ENCODE measurements at regions not wholly inside any gene's neighbourhood (a gene's known extent, or its start where the extent isn't known, plus 50 kb on each side); places are given as distances from the start of the nearest gene placed in this dataset.

- no peak for FAIRE-seq
- TF ChIP-seq CTCF (IDR thresholded peaks at IDR 0.05; ENCODE audit: insufficient read depth, low read length, severe bottlenecking): no peak
These were observed 1562.4 kb upstream of the RAG2 start for GRCh38 chr11:38160433-38160832.

GRCh38 chr11:38159038-38159437, 1561.0 kb upstream of the RAG2 start:
- H3K27me3 ChIP-seq (ENCODE audit: control insufficient read depth, insufficient read depth, low read length): no peaks in the 10 kb centered on the region
- no peaks in the 10 kb centered on the region for H3K36me3 ChIP-seq (ENCODE audit: control insufficient read depth, insufficient read depth, low read length)
- FAIRE-seq: no peak
- no peak for TF ChIP-seq CTCF (IDR thresholded peaks at IDR 0.05; ENCODE audit: insufficient read depth, low read length, severe bottlenecking)
- no peak for DNase-seq (ENCODE audit: low read depth)
- H3K4me3 ChIP-seq (ENCODE audit: low read depth, low read length): no peak overlapping the region

More at GRCh38 chr11:38160433-38160832, 1562.4 kb upstream of the RAG2 start:
- Histone ChIP-seq H3K4me3 (ENCODE audit: low read depth, low read length) (no peak overlapping the region), H3K27me3 (ENCODE audit: control insufficient read depth, insufficient read depth, low read length) (no peaks in the 10 kb centered on the region), H3K36me3 (ENCODE audit: control insufficient read depth, insufficient read depth, low read length) (no peaks in the 10 kb centered on the region)
- DNase-seq (ENCODE audit: low read depth): peak; percentile 49

GRCh38 chr11:38156495-38157146, 1558.6 kb upstream of the RAG2 start:
- no peak for FAIRE-seq
- Histone ChIP-seq H3K27me3 (ENCODE audit: control insufficient read depth, insufficient read depth, low read length) (no peaks in the 10 kb centered on the region), H3K4me3 (ENCODE audit: low read depth, low read length) (no peak overlapping the region), H3K36me3 (ENCODE audit: control insufficient read depth, insufficient read depth, low read length) (no peaks in the 10 kb centered on the region)
- DNase-seq (ENCODE audit: low read depth): no peak
- TF ChIP-seq CTCF (IDR thresholded peaks at IDR 0.05; ENCODE audit: insufficient read depth, low read length, severe bottlenecking): no peak

GRCh38 chr11:38155856-38156255, 1557.8 kb upstream of the RAG2 start:
- DNase-seq (ENCODE audit: low read depth) (no peak), FAIRE-seq (no peak)
- H3K4me3 ChIP-seq (ENCODE audit: low read depth, low read length): no peak overlapping the region
- TF ChIP-seq CTCF (IDR thresholded peaks at IDR 0.05; ENCODE audit: insufficient read depth, low read length, severe bottlenecking): no peak
- no peaks in the 10 kb centered on the region for H3K27me3 ChIP-seq (ENCODE audit: control insufficient read depth, insufficient read depth, low read length)
- no peaks in the 10 kb centered on the region for H3K36me3 ChIP-seq (ENCODE audit: control insufficient read depth, insufficient read depth, low read length)

- Histone ChIP-seq H3K36me3 (ENCODE audit: control insufficient read depth, insufficient read depth, low read length) (no peaks in the 10 kb centered on the region), H3K4me3 (ENCODE audit: low read depth, low read length) (no peak overlapping the region), H3K27me3 (ENCODE audit: control insufficient read depth, insufficient read depth, low read length) (no peaks in the 10 kb centered on the region)
- TF ChIP-seq CTCF (IDR thresholded peaks at IDR 0.05; ENCODE audit: insufficient read depth, low read length, severe bottlenecking): no peak
- DNase-seq (ENCODE audit: low read depth): no peak
- FAIRE-seq: no peak
These were observed 1555.9 kb upstream of the RAG2 start for GRCh38 chr11:38153985-38154384.

- TF ChIP-seq CTCF (IDR thresholded peaks at IDR 0.05; ENCODE audit: insufficient read depth, low read length, severe bottlenecking): no peak
- no peaks in the 10 kb centered on the region for H3K36me3 ChIP-seq (ENCODE audit: control insufficient read depth, insufficient read depth, low read length)
- no peak for FAIRE-seq
These were observed 1545.8 kb upstream of the RAG2 start for GRCh38 chr11:38143852-38144251.

More at GRCh38 chr11:38143852-38144251, 1545.8 kb upstream of the RAG2 start:
- Histone ChIP-seq H3K4me3 (ENCODE audit: low read depth, low read length) (no peak overlapping the region), H3K27me3 (ENCODE audit: control insufficient read depth, insufficient read depth, low read length) (no peaks in the 10 kb centered on the region)
- DNase-seq (ENCODE audit: low read depth): no peak

Data from bronchial epithelial cell (primary cell).